ENCODE measurements at regions not wholly inside any gene's neighbourhood (a gene's known extent, or its start where the extent isn't known, plus 50 kb on each side); places are given as distances from the start of the nearest gene placed in this dataset.

GRCh38 chr6:126440923-126441322, 101.0 kb downstream of the CENPW start:
- TF ChIP-seq CTCF (IDR thresholded peaks at IDR 0.05) (no peak), POLR2A (IDR thresholded peaks at IDR 0.05) (no peak)
